H1 (cell line): ENCODE measurements at regions not wholly inside any gene's neighbourhood (a gene's known extent, or its start where the extent isn't known, plus 50 kb on each side); places are given as distances from the start of the nearest gene placed in this dataset.

Experiments
- CTCF ChIA-PET: fragments of 300-600 bp; sonication (Branson Sonifier 250); formaldehyde crosslinking; loops from one replicate; lab custom pipeline; 2021; ENCODE audit not compliant: partially characterized antibody; lab: Charles Lee
- POLR2A ChIA-PET: fragments of 300-600 bp; sonication (Branson Sonifier 250); formaldehyde crosslinking; loops from one replicate; lab custom pipeline; 2021; ENCODE audit warnings: inconsistent platforms; ENCODE audit not compliant: partially characterized antibody; lab: Charles Lee
- DNase-seq, 2 experiments: peaks; one replicate each; pipeline versions ENCODE4 v3.0.0 to v3.0.0-alpha.2; 2010 to 2022; ENCODE audit warnings: low spot score in 2 of 2, low read depth in 1 of 2, mixed read lengths in 1 of 2
- FAIRE-seq: peaks from 2 replicates; lab custom pipeline; 2011; peaks lifted over from hg19 to GRCh38; lab: Jason Lieb, UNC
- H2AFZ ChIP-seq: 2 replicates; pipeline ENCODE4 v1.8.1; 2012; ENCODE audit warnings: low read length, inconsistent platforms
- H2AK5ac ChIP-seq: 2 replicates; pipeline ENCODE4 v1.6.1; 2013; ENCODE audit warnings: low read depth, low read length
- H2BK120ac ChIP-seq: replicated peaks from 2 replicates; pipeline ENCODE3; 2013; ENCODE audit warnings: low read depth, low read length, inconsistent platforms
- H2BK12ac ChIP-seq: 2 replicates; pipeline ENCODE4 v1.6.1; 2013; ENCODE audit warnings: low read depth, low read length
- H2BK15ac ChIP-seq: 2 replicates; pipeline ENCODE4 v1.6.1; 2013; ENCODE audit warnings: low read length
- H2BK20ac ChIP-seq: 2 replicates; pipeline ENCODE4 v1.6.1; 2013; ENCODE audit warnings: low read length
- H2BK5ac ChIP-seq: 2 replicates; pipeline ENCODE4 v1.6.1; 2013; ENCODE audit warnings: low read depth, low read length
- H3K14ac ChIP-seq: 2 replicates; pipeline ENCODE4 v1.6.1; 2013; ENCODE audit warnings: inconsistent platforms; ENCODE audit not compliant: insufficient read length
- H3K18ac ChIP-seq: 2 replicates; pipeline ENCODE4 v1.6.1; 2013; ENCODE audit warnings: low read length; ENCODE audit errors: extremely low read depth
- H3K23ac ChIP-seq: 2 replicates; pipeline ENCODE4 v1.6.1; 2013; ENCODE audit warnings: inconsistent platforms; ENCODE audit not compliant: insufficient read length
- H3K23me2 ChIP-seq: 2 replicates; pipeline ENCODE4 v1.6.1; 2013; ENCODE audit warnings: low read depth, low read length
- H3K27ac ChIP-seq: 2 replicates; pipeline ENCODE4 v1.6.1; 2011; ENCODE audit warnings: low read depth, low read length, inconsistent platforms
- H3K27me3 ChIP-seq, 4 experiments: replicated peaks in 1 of 4; 1 replicate in 1 of 4; 2 replicates in 3 of 4; pipeline versions ENCODE4 v1.6.1 to v1.8.1; 2011 to 2013; ENCODE audit warnings: low read length in 3 of 4, mild to moderate bottlenecking in 3 of 4, inconsistent platforms in 2 of 4, mixed read lengths in 2 of 4, moderate library complexity in 1 of 4; ENCODE audit not compliant: control insufficient read depth in 3 of 4, insufficient read depth in 3 of 4; ENCODE audit errors: extremely low read depth in 1 of 4
- H3K36me3 ChIP-seq, 4 experiments: 2 replicates each; pipeline versions ENCODE4 v1.6.1 to v1.8.1; 2011 to 2013; ENCODE audit warnings: mild to moderate bottlenecking in 4 of 4, low read length in 3 of 4, moderate library complexity in 2 of 4, control low read depth in 1 of 4, inconsistent platforms in 1 of 4; ENCODE audit not compliant: insufficient read depth in 4 of 4, control insufficient read depth in 2 of 4
- H3K4ac ChIP-seq: replicated peaks from 2 replicates; pipeline ENCODE3; 2013; ENCODE audit warnings: low read length, low read depth, mixed read lengths, inconsistent platforms; ENCODE audit not compliant: insufficient read length
- H3K4me1 ChIP-seq, 4 experiments: replicated peaks in 1 of 4; 1 replicate in 1 of 4; 2 replicates in 3 of 4; pipeline versions ENCODE4 v1.6.1 to v1.8.1; 2011 to 2013; ENCODE audit warnings: low read length in 3 of 4, inconsistent platforms in 2 of 4, mixed read lengths in 1 of 4; ENCODE audit not compliant: insufficient read depth in 4 of 4, control insufficient read depth in 3 of 4
- H3K4me2 ChIP-seq, 2 experiments: 2 replicates each; pipeline versions ENCODE4 v1.6.1 to v1.8.1; 2011 to 2013; ENCODE audit warnings: low read depth in 2 of 2, low read length in 2 of 2, control low read depth in 1 of 2, inconsistent platforms in 1 of 2, mild to moderate bottlenecking in 1 of 2; ENCODE audit not compliant: insufficient read depth in 1 of 2
- H3K4me3 ChIP-seq, 4 experiments: fragments of 200-600, 300-600 bp in 1 of 4; sonication (generic), shearing (Covaris generic), sonication (Bioruptor Twin) in 1 of 4; 2 replicates each; pipeline versions ENCODE4 v1.5.1 to v1.8.1; 2011 to 2016; ENCODE audit warnings: low read length in 4 of 4, low read depth in 3 of 4, control low read depth in 2 of 4, inconsistent platforms in 2 of 4, mild to moderate bottlenecking in 2 of 4, mixed read lengths in 1 of 4, moderate library complexity in 1 of 4; ENCODE audit not compliant: insufficient read depth in 2 of 4; ENCODE audit errors: extremely low read depth in 1 of 4
- H3K56ac ChIP-seq: replicated peaks from 2 replicates; pipeline ENCODE3; 2013; ENCODE audit warnings: low read depth, mild to moderate bottlenecking, mixed read lengths, low read length, inconsistent platforms; ENCODE audit not compliant: insufficient read length
- H3K79me1 ChIP-seq: 2 replicates; pipeline ENCODE4 v1.6.1; 2013; ENCODE audit warnings: low read depth, low read length, control low read depth
- H3K79me2 ChIP-seq, 2 experiments: 2 replicates each; pipeline versions ENCODE4 v1.6.1 to v1.8.1; 2012 to 2013; ENCODE audit warnings: low read length in 2 of 2, mild to moderate bottlenecking in 2 of 2, inconsistent platforms in 1 of 2; ENCODE audit not compliant: insufficient read depth in 2 of 2, control insufficient read depth in 1 of 2
- H3K9ac ChIP-seq, 4 experiments: replicated peaks in 1 of 4; 1 replicate in 1 of 4; 2 replicates in 3 of 4; pipeline versions ENCODE4 v1.6.1 to v1.8.1; 2011 to 2013; ENCODE audit warnings: low read depth in 3 of 4, low read length in 3 of 4, control low read depth in 2 of 4, mild to moderate bottlenecking in 2 of 4, moderate library complexity in 2 of 4, inconsistent platforms in 1 of 4; ENCODE audit errors: extremely low read depth in 1 of 4
- H3K9me3 ChIP-seq, 2 experiments: 2 replicates each; pipeline versions ENCODE4 v1.6.1 to v1.8.1; 2012 to 2013; ENCODE audit warnings: mild to moderate bottlenecking in 2 of 2, moderate library complexity in 2 of 2, control low read depth in 1 of 2, inconsistent platforms in 1 of 2, low read depth in 1 of 2, low read length in 1 of 2, mixed read lengths in 1 of 2; ENCODE audit not compliant: insufficient read depth in 2 of 2
- H4K20me1 ChIP-seq, 2 experiments: replicated peaks in 1 of 2; 2 replicates each; pipeline versions ENCODE3 to v1.8.1; 2011 to 2013; ENCODE audit warnings: inconsistent platforms in 2 of 2, low read length in 2 of 2, mild to moderate bottlenecking in 1 of 2; ENCODE audit not compliant: insufficient read depth in 2 of 2, control insufficient read depth in 1 of 2
- H4K5ac ChIP-seq: 2 replicates; pipeline ENCODE4 v1.6.1; 2013; ENCODE audit warnings: low read length, low read depth, mixed read lengths, inconsistent platforms; ENCODE audit not compliant: insufficient read length
- H4K8ac ChIP-seq: 2 replicates; pipeline ENCODE4 v1.8.0; 2013; ENCODE audit warnings: mild to moderate bottlenecking, moderate library complexity, low read length, inconsistent platforms; ENCODE audit not compliant: insufficient read depth; ENCODE audit errors: extremely low read depth
- H4K91ac ChIP-seq: replicated peaks from 2 replicates; pipeline ENCODE3; 2013; ENCODE audit warnings: low read length, mixed read lengths, inconsistent platforms; ENCODE audit not compliant: insufficient read length
- CHD2 ChIP-seq: IDR thresholded peaks from 2 replicates; pipeline ENCODE4 v1.6.1; 2012; ENCODE audit warnings: low read length, improper control_type of control experiment
- CTCF ChIP-seq, 3 experiments: IDR thresholded peaks; 1 replicate in 2 of 3; 2 replicates in 1 of 3; pipeline versions ENCODE4 v1.5.1 to v1.6.1; 2011; ENCODE audit warnings: low read length in 3 of 3, mild to moderate bottlenecking in 3 of 3, inconsistent platforms in 2 of 3, low read depth in 1 of 3, moderate library complexity in 1 of 3; ENCODE audit not compliant: insufficient read depth in 1 of 3; ENCODE audit errors: control extremely low read depth in 1 of 3
- RAD21 ChIP-seq, 2 experiments: IDR thresholded peaks in 1 of 2; conservative IDR thresholded peaks in 1 of 2; 2 replicates each; pipeline ENCODE4 v1.6.1; 2011; ENCODE audit warnings: low read depth in 2 of 2, low read length in 2 of 2, improper control_type of control experiment in 1 of 2, inconsistent platforms in 1 of 2, mild to moderate bottlenecking in 1 of 2, moderate library complexity in 1 of 2
- SAP30 ChIP-seq: fragments of 300-600 bp; sonication (generic); IDR thresholded peaks from 2 replicates; pipeline ENCODE4 v1.7.1; 2012; ENCODE audit warnings: low read length, moderate library complexity, mild to moderate bottlenecking, inconsistent platforms; ENCODE audit not compliant: insufficient read depth, insufficient replicate concordance
- TEAD4 ChIP-seq: IDR thresholded peaks from 2 replicates; pipeline ENCODE4 v1.6.1; 2012; ENCODE audit warnings: low read depth, low read length, inconsistent platforms, mixed read lengths
- WGBS, 2 experiments: shearing (Covaris generic) in 1 of 2; methylation state at CpG; one replicate each; pipeline versions ENCODE4 v1.1.6 to v1.1.7; 2013 to 2015; ENCODE audit warnings: low lambda C conversion rate in 2 of 2, mixed read lengths in 2 of 2, inconsistent platforms in 1 of 2, low coverage in 1 of 2, missing lambda C conversion rate in 1 of 2; ENCODE audit not compliant: insufficient replicate concordance in 2 of 2, insufficient coverage in 1 of 2, insufficient read length in 1 of 2; ENCODE audit errors: extremely low coverage in 1 of 2, missing lambda C conversion rate in 1 of 2; 5-methylcytosine and 5-hydroxymethylcytosine counted together

- H4K8ac ChIP-seq: peak overlapping the region; percentile 94
- TF ChIP-seq RAD21 (IDR thresholded peaks at IDR 0.05 in 1 of 2, conservative IDR thresholded peaks at IDR 0.05 in 1 of 2; ENCODE audit: low read depth in 2 of 2, low read length in 2 of 2) (peak; percentile 51 to 56), CHD2 (0 out of 2 replicates have a peak, but pooled peaks have one; percentile 21), TEAD4 (peak; percentile 61), CTCF (IDR thresholded peaks at IDR 0.05; ENCODE audit: control extremely low read depth in 1 of 3, insufficient read depth in 1 of 3, low read depth in 1 of 3, low read length in 3 of 3) (peak; percentile 64 to 77 (median 71)), SAP30 (no peak)
- no peaks in the 10 kb centered on the region for H3K27me3 ChIP-seq
- no peaks in the 10 kb centered on the region for H3K36me3 ChIP-seq
- H2BK15ac ChIP-seq: peak overlapping the region; percentile 95; the same call in 1 of the 2 replicates
- H3K23me2 ChIP-seq: no peaks in the 10 kb centered on the region; the same call in 1 of the 2 replicates
- H3K9ac ChIP-seq: peak overlapping the region in 1 of 4 experiments; percentile 8; a peak in 1 of 7 replicates
- H3K4ac ChIP-seq: no peak overlapping the region
- H3K14ac ChIP-seq: no peak overlapping the region
- H4K5ac ChIP-seq: no peak overlapping the region
- no peak overlapping the region for H3K56ac ChIP-seq
- H3K4me3 ChIP-seq: no peak overlapping the region
- H3K27ac ChIP-seq: no peak overlapping the region
- DNase-seq (peak in 1 of 2 experiments; percentile 85), FAIRE-seq (peak; percentile 45)
- 58 to 100% methylated on average over 1 to 20 of the region's 20 CpGs for WGBS, 2 experiments
- H2AK5ac ChIP-seq: no peak overlapping the region
- peak overlapping the region; percentile 82; the same call in 1 of the 2 replicates for H2BK20ac ChIP-seq
- H2BK12ac ChIP-seq: no peak overlapping the region; the same call in 1 of the 2 replicates
- H2BK120ac ChIP-seq: peak overlapping the region; percentile 69
- H3K79me2 ChIP-seq: no peaks in the 10 kb centered on the region
- H3K4me2 ChIP-seq: peak overlapping the region; percentile 6 to 66; a peak in 2 of 4 replicates
- H4K91ac ChIP-seq: peak overlapping the region; percentile 86
- peak overlapping the region; percentile 46; the same call in 1 of the 2 replicates for H2BK5ac ChIP-seq
- peaks cover 0 to 5% (median 4%) of the 10 kb centered on the region in 4 experiments; a peak in 5 of 7 replicates for H3K4me1 ChIP-seq
- no peaks in the 10 kb centered on the region for H3K9me3 ChIP-seq
- no peaks in the 10 kb centered on the region for H4K20me1 ChIP-seq
- no peak overlapping the region for H3K23ac ChIP-seq
- CTCF ChIA-PET: interaction anchor here (0.6 to 4.2 kb wide), 30 partner anchors 8 to 1746 kb away, joined by 3 to 22 read pairs (median 4); partner anchors contain the start of gene GCM2
- POLR2A ChIA-PET: interaction anchor here (1.0 to 1.6 kb wide), 3 partner anchors 12 to 117 kb away, joined by 3 to 4 read pairs (median 4); no protein-coding TSS in a partner anchor
- H3K79me1 ChIP-seq: no peaks in the 10 kb centered on the region
- H3K18ac ChIP-seq: 0 out of 2 replicates have a peak overlapping the region, but pooled peaks have one; percentile 5
- peak overlapping the region; percentile 54 for H2AFZ ChIP-seq
Measured at GRCh38 chr6:10465629-10466499, 51.0 kb upstream of the TFAP2A start.
